ENCODE measurements at regions not wholly inside any gene's neighbourhood (a gene's known extent, or its start where the extent isn't known, plus 50 kb on each side); places are given as distances from the start of the nearest gene placed in this dataset.

DNA sequence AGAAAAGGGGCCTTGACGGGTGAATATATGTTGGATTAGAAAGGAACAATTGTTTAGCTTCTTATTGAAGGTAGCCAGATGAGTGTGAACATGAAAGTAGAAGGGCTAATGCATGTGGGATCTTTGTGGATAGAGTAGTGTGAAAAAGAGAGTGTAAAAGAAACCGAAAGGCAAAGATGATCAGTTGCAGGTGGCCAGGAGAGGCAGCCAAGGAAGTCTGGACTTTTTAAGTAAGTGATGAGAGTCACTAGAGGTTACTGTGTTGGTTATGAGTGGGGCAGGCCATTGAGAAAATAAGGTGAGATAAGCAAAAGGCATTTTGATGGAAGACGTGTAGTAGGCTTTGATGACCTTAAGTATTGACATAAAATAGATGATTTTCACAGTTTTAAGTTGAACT is 64.7 kb upstream of the ETV1 start:
- TF ChIP-seq, protein P1, sequence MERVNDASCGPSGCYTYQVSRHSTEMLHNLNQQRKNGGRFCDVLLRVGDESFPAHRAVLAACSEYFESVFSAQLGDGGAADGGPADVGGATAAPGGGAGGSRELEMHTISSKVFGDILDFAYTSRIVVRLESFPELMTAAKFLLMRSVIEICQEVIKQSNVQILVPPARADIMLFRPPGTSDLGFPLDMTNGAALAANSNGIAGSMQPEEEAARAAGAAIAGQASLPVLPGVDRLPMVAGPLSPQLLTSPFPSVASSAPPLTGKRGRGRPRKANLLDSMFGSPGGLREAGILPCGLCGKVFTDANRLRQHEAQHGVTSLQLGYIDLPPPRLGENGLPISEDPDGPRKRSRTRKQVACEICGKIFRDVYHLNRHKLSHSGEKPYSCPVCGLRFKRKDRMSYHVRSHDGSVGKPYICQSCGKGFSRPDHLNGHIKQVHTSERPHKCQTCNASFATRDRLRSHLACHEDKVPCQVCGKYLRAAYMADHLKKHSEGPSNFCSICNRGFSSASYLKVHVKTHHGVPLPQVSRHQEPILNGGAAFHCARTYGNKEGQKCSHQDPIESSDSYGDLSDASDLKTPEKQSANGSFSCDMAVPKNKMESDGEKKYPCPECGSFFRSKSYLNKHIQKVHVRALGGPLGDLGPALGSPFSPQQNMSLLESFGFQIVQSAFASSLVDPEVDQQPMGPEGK (CRISPR knock-in tag; IDR thresholded peaks at IDR 0.05), result no peak
- TF ChIP-seq, protein P2, sequence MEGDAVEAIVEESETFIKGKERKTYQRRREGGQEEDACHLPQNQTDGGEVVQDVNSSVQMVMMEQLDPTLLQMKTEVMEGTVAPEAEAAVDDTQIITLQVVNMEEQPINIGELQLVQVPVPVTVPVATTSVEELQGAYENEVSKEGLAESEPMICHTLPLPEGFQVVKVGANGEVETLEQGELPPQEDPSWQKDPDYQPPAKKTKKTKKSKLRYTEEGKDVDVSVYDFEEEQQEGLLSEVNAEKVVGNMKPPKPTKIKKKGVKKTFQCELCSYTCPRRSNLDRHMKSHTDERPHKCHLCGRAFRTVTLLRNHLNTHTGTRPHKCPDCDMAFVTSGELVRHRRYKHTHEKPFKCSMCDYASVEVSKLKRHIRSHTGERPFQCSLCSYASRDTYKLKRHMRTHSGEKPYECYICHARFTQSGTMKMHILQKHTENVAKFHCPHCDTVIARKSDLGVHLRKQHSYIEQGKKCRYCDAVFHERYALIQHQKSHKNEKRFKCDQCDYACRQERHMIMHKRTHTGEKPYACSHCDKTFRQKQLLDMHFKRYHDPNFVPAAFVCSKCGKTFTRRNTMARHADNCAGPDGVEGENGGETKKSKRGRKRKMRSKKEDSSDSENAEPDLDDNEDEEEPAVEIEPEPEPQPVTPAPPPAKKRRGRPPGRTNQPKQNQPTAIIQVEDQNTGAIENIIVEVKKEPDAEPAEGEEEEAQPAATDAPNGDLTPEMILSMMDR (CRISPR knock-in tag; IDR thresholded peaks at IDR 0.05), result no peak
- TF ChIP-seq POLR2A (IDR thresholded peaks at IDR 0.05; ENCODE audit: insufficient read depth in 1 of 2, low read depth in 2 of 2, low read length in 2 of 2), result no peak
- TF ChIP-seq SOX5 (CRISPR knock-in tag; IDR thresholded peaks at IDR 0.05; ENCODE audit: borderline replicate concordance), result no peak
- TF ChIP-seq ARNT (IDR thresholded peaks at IDR 0.05), result no peak
